ENCODE measurements at regions not wholly inside any gene's neighbourhood (a gene's known extent, or its start where the extent isn't known, plus 50 kb on each side); places are given as distances from the start of the nearest gene placed in this dataset.

DNA sequence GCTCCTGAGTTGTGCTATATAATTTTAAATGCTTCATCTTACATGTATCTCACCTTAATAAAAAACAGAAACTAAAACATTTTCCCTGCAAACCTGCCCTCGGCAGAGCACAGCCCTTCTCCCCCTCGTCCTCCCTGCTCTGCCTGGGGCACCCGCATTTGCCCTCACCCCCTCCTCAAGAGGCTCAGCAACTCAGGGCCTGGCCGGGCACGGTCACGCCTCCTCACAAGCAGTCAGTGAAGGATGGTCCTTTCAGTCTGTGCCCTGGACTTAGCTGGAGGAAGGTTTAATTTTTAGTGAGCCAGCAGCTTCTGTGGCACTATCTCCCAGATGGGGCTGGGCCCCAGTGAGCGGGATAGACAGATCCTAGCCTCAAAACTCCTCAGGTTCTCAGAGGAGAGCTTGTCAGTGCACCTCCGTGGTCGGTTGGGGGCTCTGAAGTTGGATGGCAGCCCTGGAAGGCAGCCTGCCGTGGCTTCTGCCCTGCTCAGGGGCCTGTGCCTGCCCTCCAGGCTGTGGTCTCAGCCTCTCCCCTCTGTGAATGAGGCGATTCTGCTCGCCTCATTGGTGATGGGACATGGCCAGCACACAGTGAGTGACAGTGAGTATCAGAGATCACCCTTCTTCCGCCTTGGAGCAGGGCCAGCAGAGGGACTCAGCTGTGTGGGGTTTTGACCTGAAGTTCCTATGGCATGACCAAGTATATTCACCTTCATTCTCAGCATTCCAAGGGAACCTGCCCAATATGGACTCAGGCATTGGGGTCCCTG, 56.3 kb upstream of the AFF3 start:
- CTCF ChIA-PET = no interaction called here

DNA sequence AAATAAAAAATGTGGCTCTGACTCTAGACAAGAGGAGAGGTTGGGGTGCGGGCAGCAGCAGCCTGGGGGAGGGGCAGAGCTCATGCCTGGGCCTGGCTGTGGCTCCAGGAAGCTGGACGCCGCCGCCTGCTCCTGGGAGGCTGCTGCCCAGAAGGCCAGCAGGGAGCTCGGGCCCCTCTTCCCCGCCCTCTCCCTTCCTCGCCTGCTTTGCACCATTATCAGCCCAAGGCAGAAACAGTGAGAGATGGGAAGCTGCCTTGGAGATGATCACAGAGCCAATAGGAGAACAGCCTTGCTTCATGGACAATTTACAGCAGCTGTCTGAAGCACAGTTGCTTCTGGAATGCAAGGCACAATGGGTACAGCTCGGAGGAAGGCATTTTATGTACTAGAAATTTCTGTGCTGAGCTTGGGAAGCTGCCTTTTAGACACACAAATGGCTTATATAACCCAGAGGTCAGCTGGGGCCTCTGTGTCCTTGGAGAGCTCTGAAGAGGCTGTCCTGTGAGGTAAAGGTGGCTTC, 55.3 kb upstream of the AFF3 start:
- Histone ChIP-seq H3K36me3 (ENCODE audit: insufficient read depth, low read length) (no peaks in the 10 kb centered on the region), H3K4me1 (ENCODE audit: insufficient read depth, low read length) (no peaks in the 10 kb centered on the region), H3K4me3 (ENCODE audit: low read length) (no peak overlapping the region), H3K9me3 (ENCODE audit: low read length) (no peaks in the 10 kb centered on the region), H3K27ac (ENCODE audit: low read depth, low read length) (no peak overlapping the region), H3K27me3 (ENCODE audit: insufficient read depth, low read length, poor library complexity, severe bottlenecking) (no peaks in the 10 kb centered on the region)
- Mint-ChIP-seq H3K4me3 (no peak overlapping the region), H3K4me1 (no peaks in the 10 kb centered on the region), H3K9me3 (no peaks in the 10 kb centered on the region), H3K27ac (no peak overlapping the region), H3K27me3 (peaks cover 3 to 6% of the 10 kb centered on the region in 2 donors), H3K36me3 (no peaks in the 10 kb centered on the region)
- CTCF ChIA-PET = no interaction called here
- DNase-seq = no peak
- POLR2A ChIA-PET = no interaction called here

More for the DNA sequence above, 56.3 kb upstream of the AFF3 start:
- Mint-ChIP-seq H3K4me1 (no peaks in the 10 kb centered on the region), H3K9me3 (no peaks in the 10 kb centered on the region), H3K27me3 (peaks cover 0 to 3% of the 10 kb centered on the region in 2 donors), H3K36me3 (no peaks in the 10 kb centered on the region), H3K27ac (peak overlapping the region in 1 of 8 donors; percentile 19), H3K4me3 (no peak overlapping the region)
- no peaks in the 10 kb centered on the region for H3K27me3 ChIP-seq (ENCODE audit: insufficient read depth, low read length, poor library complexity, severe bottlenecking)
- H3K9me3 ChIP-seq (ENCODE audit: low read length) = no peaks in the 10 kb centered on the region
- no peak overlapping the region for H3K27ac ChIP-seq (ENCODE audit: low read depth, low read length)
- H3K36me3 ChIP-seq (ENCODE audit: insufficient read depth, low read length) = no peaks in the 10 kb centered on the region
- H3K4me3 ChIP-seq (ENCODE audit: low read length) = no peak overlapping the region
- H3K4me1 ChIP-seq (ENCODE audit: insufficient read depth, low read length) = no peaks in the 10 kb centered on the region
- POLR2A ChIA-PET = no interaction called here
- no peak for DNase-seq

DNA sequence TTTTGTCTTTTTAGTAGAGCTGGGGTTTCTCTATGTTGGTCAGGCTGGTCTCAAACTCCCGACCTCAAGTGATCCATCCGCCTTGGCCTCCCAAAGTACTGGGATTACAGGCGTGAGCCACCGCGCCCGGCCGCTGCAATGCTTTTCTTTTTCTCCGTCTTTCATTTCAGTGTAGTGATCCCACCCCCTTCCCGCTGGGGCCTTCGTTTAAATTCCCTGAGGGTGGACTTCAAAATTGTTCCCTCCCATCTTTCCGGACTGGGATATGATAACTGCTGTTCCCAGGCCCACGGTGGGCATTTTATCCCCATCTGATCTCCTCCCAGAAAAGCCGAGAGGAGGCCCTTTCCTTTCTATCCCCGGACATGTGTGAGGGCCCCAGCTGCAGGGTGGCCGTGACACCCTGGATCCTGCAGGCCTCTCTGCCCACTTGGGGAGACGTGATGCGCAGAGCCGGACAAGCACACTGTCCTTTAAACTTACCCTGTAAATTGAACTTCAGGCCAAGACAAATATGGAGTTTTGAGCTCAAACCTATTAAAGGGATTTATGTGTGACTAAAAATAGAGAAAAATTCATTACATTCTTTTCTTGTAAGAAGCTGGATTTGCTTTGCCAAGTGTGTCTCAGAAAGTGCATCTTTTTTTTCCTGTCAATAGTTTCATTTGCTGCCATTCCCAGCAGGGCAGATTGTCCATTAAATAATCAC, 54.5 kb upstream of the AFF3 start:
- no peaks in the 10 kb centered on the region for H3K27me3 ChIP-seq (ENCODE audit: insufficient read depth, low read length, poor library complexity, severe bottlenecking)
- ChIA-PET POLR2A (no interaction called here), CTCF (no interaction called here)
- H3K4me3 Mint-ChIP-seq = no peak overlapping the region
- H3K27ac Mint-ChIP-seq = peak overlapping the region in 1 of 8 donors; percentile 63
- H3K27me3 Mint-ChIP-seq = peaks cover 6 to 8% of the 10 kb centered on the region in 2 donors
- no peaks in the 10 kb centered on the region for H3K36me3 ChIP-seq (ENCODE audit: insufficient read depth, low read length)
- H3K4me3 ChIP-seq (ENCODE audit: low read length) = no peak overlapping the region
- no peaks in the 10 kb centered on the region for H3K4me1 ChIP-seq (ENCODE audit: insufficient read depth, low read length)
- H3K36me3 Mint-ChIP-seq = no peaks in the 10 kb centered on the region
- no peak overlapping the region for H3K27ac ChIP-seq (ENCODE audit: low read depth, low read length)
- H3K4me1 Mint-ChIP-seq = no peaks in the 10 kb centered on the region
- no peaks in the 10 kb centered on the region for H3K9me3 ChIP-seq (ENCODE audit: low read length)
- no peak for DNase-seq
- no peaks in the 10 kb centered on the region for H3K9me3 Mint-ChIP-seq

DNA sequence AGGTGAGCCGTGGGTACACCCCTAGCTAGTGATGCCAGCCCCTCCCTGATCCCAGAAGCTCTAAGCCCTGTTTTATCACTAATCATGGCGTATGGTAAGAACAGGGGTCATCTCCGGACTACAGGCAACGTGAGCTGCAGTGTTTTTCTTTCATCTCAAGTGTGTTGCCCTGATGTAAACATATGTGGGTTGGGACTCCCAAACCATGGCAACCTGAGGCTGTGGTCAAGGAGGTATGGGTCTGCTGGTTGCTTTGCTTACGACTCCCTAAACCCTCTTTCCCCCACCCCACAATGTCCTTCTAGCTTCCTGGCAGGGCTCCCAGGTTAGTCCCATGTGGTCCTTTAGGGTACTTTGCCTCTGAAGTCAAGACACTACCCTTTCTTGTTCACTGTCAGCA, 53.6 kb upstream of the AFF3 start:
- no peaks in the 10 kb centered on the region for H3K36me3 Mint-ChIP-seq
- DNase-seq = no peak
- H3K4me3 ChIP-seq (ENCODE audit: low read length) = no peak overlapping the region
- no peaks in the 10 kb centered on the region for H3K9me3 ChIP-seq (ENCODE audit: low read length)
- ChIA-PET POLR2A (no interaction called here), CTCF (no interaction called here)
- H3K27me3 ChIP-seq (ENCODE audit: insufficient read depth, low read length, poor library complexity, severe bottlenecking) = no peaks in the 10 kb centered on the region
- no peak overlapping the region for H3K27ac ChIP-seq (ENCODE audit: low read depth, low read length)
- H3K27me3 Mint-ChIP-seq = peaks cover 6 to 11% of the 10 kb centered on the region in 2 donors
- no peak overlapping the region for H3K27ac Mint-ChIP-seq
- no peaks in the 10 kb centered on the region for H3K4me1 Mint-ChIP-seq
- no peaks in the 10 kb centered on the region for H3K4me1 ChIP-seq (ENCODE audit: insufficient read depth, low read length)
- H3K36me3 ChIP-seq (ENCODE audit: insufficient read depth, low read length) = no peaks in the 10 kb centered on the region
- no peaks in the 10 kb centered on the region for H3K9me3 Mint-ChIP-seq
- peak overlapping the region in 1 of 7 donors; percentile 46 for H3K4me3 Mint-ChIP-seq

DNA sequence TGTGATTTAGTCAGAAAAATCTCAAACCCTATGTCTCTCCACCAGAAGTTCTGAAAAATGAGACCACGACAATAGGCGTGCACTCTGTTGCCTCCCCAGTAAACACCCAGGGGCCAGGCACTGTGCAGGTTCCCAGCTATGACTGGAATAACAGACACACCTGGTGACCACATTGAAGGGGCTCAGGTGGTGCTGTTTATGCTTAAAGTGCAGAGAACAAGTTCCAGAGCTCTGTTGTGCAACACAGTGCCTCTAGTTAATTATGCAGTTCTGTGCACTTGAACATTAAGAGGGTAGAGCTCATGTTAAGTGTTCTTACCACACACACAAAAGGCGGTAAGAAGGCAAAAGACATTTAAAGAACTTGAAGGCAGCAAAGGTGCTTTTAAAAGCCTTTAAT, 52.6 kb upstream of the AFF3 start:
- ChIA-PET CTCF (no interaction called here), POLR2A (no interaction called here)
- no peaks in the 10 kb centered on the region for H3K9me3 ChIP-seq (ENCODE audit: low read length)
- H3K4me1 ChIP-seq (ENCODE audit: insufficient read depth, low read length) = no peaks in the 10 kb centered on the region
- H3K9me3 Mint-ChIP-seq = no peaks in the 10 kb centered on the region
- no peak for DNase-seq
- no peaks in the 10 kb centered on the region for H3K4me1 Mint-ChIP-seq
- H3K36me3 Mint-ChIP-seq = no peaks in the 10 kb centered on the region
- H3K4me3 ChIP-seq (ENCODE audit: low read length) = no peak overlapping the region
- no peaks in the 10 kb centered on the region for H3K27me3 ChIP-seq (ENCODE audit: insufficient read depth, low read length, poor library complexity, severe bottlenecking)
- no peak overlapping the region for H3K4me3 Mint-ChIP-seq
- no peak overlapping the region for H3K27ac Mint-ChIP-seq
- H3K27ac ChIP-seq (ENCODE audit: low read depth, low read length) = no peak overlapping the region
- no peaks in the 10 kb centered on the region for H3K36me3 ChIP-seq (ENCODE audit: insufficient read depth, low read length)
- H3K27me3 Mint-ChIP-seq = peaks cover 6 to 11% of the 10 kb centered on the region in 2 donors

GRCh38 chr2:100193291-100193710, 50.9 kb upstream of the AFF3 start:
- POLR2A ChIA-PET = no interaction called here
- no peak overlapping the region for H3K4me3 ChIP-seq (ENCODE audit: low read length)
- CTCF ChIA-PET = no interaction called here
- no peak overlapping the region for H3K27ac ChIP-seq (ENCODE audit: low read depth, low read length)
- no peaks in the 10 kb centered on the region for H3K4me1 Mint-ChIP-seq
- no peaks in the 10 kb centered on the region for H3K9me3 ChIP-seq (ENCODE audit: low read length)
- H3K36me3 ChIP-seq (ENCODE audit: insufficient read depth, low read length) = no peaks in the 10 kb centered on the region
- no peak overlapping the region for H3K27ac Mint-ChIP-seq
- H3K9me3 Mint-ChIP-seq = no peaks in the 10 kb centered on the region
- H3K27me3 Mint-ChIP-seq = peaks cover 7 to 11% of the 10 kb centered on the region in 2 donors
- no peak overlapping the region for H3K4me3 Mint-ChIP-seq
- no peak for DNase-seq
- H3K4me1 ChIP-seq (ENCODE audit: insufficient read depth, low read length) = no peaks in the 10 kb centered on the region
- no peaks in the 10 kb centered on the region for H3K36me3 Mint-ChIP-seq
- no peaks in the 10 kb centered on the region for H3K27me3 ChIP-seq (ENCODE audit: insufficient read depth, low read length, poor library complexity, severe bottlenecking)

DNA sequence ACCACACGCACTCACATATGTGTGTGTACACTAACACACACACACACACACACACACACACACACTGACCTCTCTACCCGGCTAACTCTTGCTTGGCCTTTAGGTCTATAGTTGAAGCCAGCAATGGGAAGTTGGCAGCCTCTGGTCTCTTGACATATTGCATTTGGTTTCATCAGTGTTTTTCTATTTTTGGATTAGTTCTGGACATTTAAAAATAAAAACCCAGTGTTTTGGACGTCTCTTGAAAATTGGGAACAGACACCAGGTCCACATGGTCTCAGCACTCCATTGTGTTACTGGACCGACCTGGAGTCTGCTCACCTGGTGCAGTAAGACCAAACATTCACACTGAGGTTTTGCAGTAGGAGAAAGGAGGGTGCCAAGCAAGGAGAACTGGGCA, 50.4 kb upstream of the AFF3 start:
- CTCF ChIA-PET = no interaction called here
- H3K27ac Mint-ChIP-seq = no peak overlapping the region
- no peaks in the 10 kb centered on the region for H3K9me3 ChIP-seq (ENCODE audit: low read length)
- peaks cover 7 to 11% of the 10 kb centered on the region in 2 donors for H3K27me3 Mint-ChIP-seq
- H3K27ac ChIP-seq (ENCODE audit: low read depth, low read length) = no peak overlapping the region
- no peak overlapping the region for H3K4me3 Mint-ChIP-seq
- POLR2A ChIA-PET = no interaction called here
- H3K36me3 Mint-ChIP-seq = no peaks in the 10 kb centered on the region
- H3K4me1 Mint-ChIP-seq = no peaks in the 10 kb centered on the region
- no peak for DNase-seq
- H3K4me3 ChIP-seq (ENCODE audit: low read length) = no peak overlapping the region
- no peaks in the 10 kb centered on the region for H3K27me3 ChIP-seq (ENCODE audit: insufficient read depth, low read length, poor library complexity, severe bottlenecking)
- no peaks in the 10 kb centered on the region for H3K4me1 ChIP-seq (ENCODE audit: insufficient read depth, low read length)
- no peaks in the 10 kb centered on the region for H3K9me3 Mint-ChIP-seq
- H3K36me3 ChIP-seq (ENCODE audit: insufficient read depth, low read length) = no peaks in the 10 kb centered on the region

DNA sequence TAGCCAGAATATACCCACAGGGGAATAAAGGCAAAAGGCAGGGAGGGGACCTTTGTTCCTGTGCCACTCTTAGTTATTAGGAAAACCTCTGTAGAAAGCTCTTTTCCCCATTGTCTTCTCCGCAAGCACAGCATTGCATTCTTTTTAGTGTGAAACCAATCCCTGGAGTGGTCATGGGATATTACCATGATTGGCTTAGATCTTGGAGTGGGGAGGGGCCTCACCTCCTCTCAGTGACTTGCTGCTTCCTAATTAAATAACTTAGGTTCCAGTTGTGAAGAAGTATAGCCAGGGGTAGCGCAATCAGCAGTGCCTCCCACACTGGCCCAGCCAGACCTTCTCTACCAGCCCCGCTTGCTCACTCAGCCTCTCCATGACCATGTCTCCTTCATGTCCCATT, 49.9 kb upstream of the AFF3 start:
- Mint-ChIP-seq H3K4me3 (peak overlapping the region in 1 of 7 donors; percentile 25), H3K27me3 (peaks cover 7 to 11% of the 10 kb centered on the region in 2 donors), H3K27ac (no peak overlapping the region), H3K9me3 (no peaks in the 10 kb centered on the region), H3K4me1 (no peaks in the 10 kb centered on the region), H3K36me3 (no peaks in the 10 kb centered on the region)
- no peak for DNase-seq
- Histone ChIP-seq H3K4me3 (ENCODE audit: low read length) (no peak overlapping the region), H3K36me3 (ENCODE audit: insufficient read depth, low read length) (no peaks in the 10 kb centered on the region), H3K9me3 (ENCODE audit: low read length) (no peaks in the 10 kb centered on the region), H3K27me3 (ENCODE audit: insufficient read depth, low read length, poor library complexity, severe bottlenecking) (no peaks in the 10 kb centered on the region), H3K4me1 (ENCODE audit: insufficient read depth, low read length) (no peaks in the 10 kb centered on the region), H3K27ac (ENCODE audit: low read depth, low read length) (no peak overlapping the region)
- ChIA-PET POLR2A (no interaction called here), CTCF (no interaction called here)

Data from CD8-positive, alpha-beta memory T cell (primary cell).